Activated T-helper 1 cell treated with anti-CD3 and anti-CD28 coated beads, Interleukin-12 subunit alpha, Interleukin-12 subunit beta, Interleukin-2, Interleukin-4 antibody, amounts not matched to agents 30 ng/mL and 10 ng/mL and 1 ng/mL, durations not matched to agents 14 hours and 24 hours and 36 hours (primary cell): ENCODE measurements at regions not wholly inside any gene's neighbourhood (a gene's known extent, or its start where the extent isn't known, plus 50 kb on each side); places are given as distances from the start of the nearest gene placed in this dataset.

ENCODE experiments used
- DNase-seq: peaks from one replicate; pipeline ENCODE4 v3.0.0; 2021; ENCODE audit warnings: low spot score
- H3K27ac Mint-ChIP-seq: one replicate; pipeline ENCODE4 v1.8.0; 2021; ENCODE audit warnings: mild to moderate bottlenecking, mixed read lengths
- H3K27me3 Mint-ChIP-seq: one replicate; pipeline ENCODE4 v1.8.0; 2022; ENCODE audit warnings: mild to moderate bottlenecking, moderate library complexity, mixed read lengths; ENCODE audit not compliant: insufficient read depth
- H3K36me3 Mint-ChIP-seq: one replicate; pipeline ENCODE4 v1.8.0; 2021; ENCODE audit warnings: low read depth, mixed read lengths
- H3K4me1 Mint-ChIP-seq: one replicate; pipeline ENCODE4 v1.8.0; 2021; ENCODE audit warnings: low read depth, mixed read lengths
- H3K4me3 Mint-ChIP-seq: one replicate; pipeline ENCODE4 v1.8.0; 2021; ENCODE audit warnings: mild to moderate bottlenecking, moderate library complexity, mixed read lengths
- H3K9me3 Mint-ChIP-seq: one replicate; pipeline ENCODE4 v1.8.0; 2021; ENCODE audit warnings: mixed read lengths
- intact Hi-C: fragments of 100-400 bp; cut with micrococcal nuclease; formaldehyde crosslinking; loops from one replicate; pipeline ENCODE4 v1.15.1; 2024

GRCh38 chr9:135258461-135258860, 171.0 kb downstream of the OLFM1 start:
- Mint-ChIP-seq H3K4me3 (no peak overlapping the region), H3K36me3 (no peaks in the 10 kb centered on the region), H3K9me3 (no peaks in the 10 kb centered on the region), H3K27ac (no peak overlapping the region), H3K27me3 (no peaks in the 10 kb centered on the region), H3K4me1 (no peaks in the 10 kb centered on the region)
- intact Hi-C loops: no loop called here
- DNase-seq: no peak

DNA sequence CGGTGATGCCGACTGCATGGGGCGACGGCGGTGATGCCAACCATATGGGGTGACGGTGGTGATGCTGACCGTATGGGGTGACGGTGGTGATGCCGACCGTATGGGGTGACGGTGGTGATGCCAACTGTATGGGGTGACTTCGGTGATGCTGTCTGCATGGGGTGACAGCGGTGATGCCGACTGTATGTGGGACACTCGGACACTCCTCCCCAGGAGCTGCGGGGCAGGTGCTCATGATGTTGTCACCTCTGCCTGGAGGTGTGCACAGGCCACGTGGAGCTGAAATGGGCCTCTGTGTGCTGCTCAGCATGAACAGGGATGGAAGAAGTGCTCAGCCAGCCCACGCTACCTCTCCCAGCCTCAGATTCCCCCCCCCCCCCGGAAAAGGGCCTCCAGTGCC, 171.8 kb downstream of the OLFM1 start:
- Mint-ChIP-seq H3K9me3 (no peaks in the 10 kb centered on the region), H3K4me1 (no peaks in the 10 kb centered on the region), H3K36me3 (no peaks in the 10 kb centered on the region), H3K27ac (no peak overlapping the region), H3K4me3 (no peak overlapping the region), H3K27me3 (no peaks in the 10 kb centered on the region)
- no peak for DNase-seq
- intact Hi-C loops: no loop called here

- DNase-seq: no peak
- no peaks in the 10 kb centered on the region for H3K36me3 Mint-ChIP-seq
- H3K27ac Mint-ChIP-seq: no peak overlapping the region
- H3K9me3 Mint-ChIP-seq: no peaks in the 10 kb centered on the region
- no peaks in the 10 kb centered on the region for H3K4me1 Mint-ChIP-seq
- no peaks in the 10 kb centered on the region for H3K27me3 Mint-ChIP-seq
- no peak overlapping the region for H3K4me3 Mint-ChIP-seq
- intact Hi-C loops: no loop called here
Observed at GRCh38 chr9:135260221-135261180, 173.0 kb downstream of the OLFM1 start.

GRCh38 chr9:135262248-135262647, 174.8 kb downstream of the OLFM1 start:
- Mint-ChIP-seq H3K9me3 (no peaks in the 10 kb centered on the region), H3K36me3 (no peaks in the 10 kb centered on the region), H3K27ac (no peak overlapping the region), H3K27me3 (no peaks in the 10 kb centered on the region), H3K4me3 (no peak overlapping the region), H3K4me1 (no peaks in the 10 kb centered on the region)
- no peak for DNase-seq
- intact Hi-C loops: no loop called here

GRCh38 chr9:135263511-135263910, 176.0 kb downstream of the OLFM1 start:
- intact Hi-C loops: no loop called here
- no peak overlapping the region for H3K4me3 Mint-ChIP-seq
- H3K27ac Mint-ChIP-seq: no peak overlapping the region

DNA sequence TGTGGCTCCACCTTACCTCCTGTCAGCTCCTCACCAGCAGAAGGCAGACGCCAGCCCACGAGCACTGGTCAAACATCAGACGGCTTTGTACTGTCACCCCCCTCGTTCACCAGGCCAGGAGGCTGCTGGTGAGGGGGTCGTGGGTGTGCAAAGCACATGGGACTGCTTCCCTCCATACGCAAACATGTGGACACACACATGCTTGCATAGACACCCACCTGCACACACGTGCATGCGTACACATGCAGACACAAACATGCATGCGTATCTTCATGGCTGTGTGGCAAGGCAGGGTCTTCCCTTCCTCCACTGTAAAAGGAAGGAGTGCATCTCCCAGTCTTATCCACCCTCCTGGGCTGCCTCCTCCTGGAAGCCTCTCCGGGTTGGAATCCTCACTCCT, 178.5 kb downstream of the OLFM1 start:
- Mint-ChIP-seq H3K4me3 (no peak overlapping the region), H3K4me1 (no peaks in the 10 kb centered on the region), H3K27ac (no peak overlapping the region), H3K36me3 (no peaks in the 10 kb centered on the region), H3K27me3 (no peaks in the 10 kb centered on the region), H3K9me3 (no peaks in the 10 kb centered on the region)
- DNase-seq: no peak
- intact Hi-C loops: no loop called here

More at GRCh38 chr9:135263511-135263910, 176.0 kb downstream of the OLFM1 start:
- DNase-seq: no peak
- no peaks in the 10 kb centered on the region for H3K9me3 Mint-ChIP-seq
- H3K27me3 Mint-ChIP-seq: no peaks in the 10 kb centered on the region
- H3K4me1 Mint-ChIP-seq: no peaks in the 10 kb centered on the region
- H3K36me3 Mint-ChIP-seq: no peaks in the 10 kb centered on the region

DNA sequence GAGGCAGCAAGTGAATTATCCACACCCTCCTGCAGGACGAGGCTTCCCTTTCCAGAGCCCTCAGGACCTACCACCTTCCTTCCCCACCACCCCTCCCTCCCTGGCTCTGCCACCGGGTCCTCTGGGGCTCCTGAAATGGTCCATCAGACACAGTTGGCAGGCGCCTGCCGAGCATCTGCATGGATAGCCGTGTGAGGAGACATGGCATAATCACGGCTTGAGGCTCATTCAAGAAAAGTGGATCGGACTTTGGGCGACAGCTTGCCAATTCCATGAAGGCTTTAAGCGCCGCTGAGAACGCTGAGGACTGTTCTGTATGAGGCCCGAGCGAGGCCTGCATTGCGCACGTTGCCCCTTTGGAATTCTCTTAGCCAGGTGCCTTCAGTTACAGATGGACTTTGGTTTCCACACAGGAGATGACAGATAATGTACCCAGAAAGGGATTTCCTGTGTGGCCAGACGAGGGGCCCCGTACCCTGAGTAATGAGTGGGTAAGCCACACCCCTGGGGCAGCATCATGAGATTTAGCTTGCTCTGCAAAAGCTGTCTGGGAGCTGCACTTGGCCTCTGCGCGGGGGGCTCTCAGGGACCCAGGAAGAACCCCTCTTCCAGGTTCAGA, 179.8 kb downstream of the OLFM1 start:
- Mint-ChIP-seq H3K27me3 (no peaks in the 10 kb centered on the region), H3K27ac (no peak overlapping the region), H3K36me3 (no peaks in the 10 kb centered on the region), H3K4me1 (no peaks in the 10 kb centered on the region), H3K9me3 (no peaks in the 10 kb centered on the region), H3K4me3 (no peak overlapping the region)
- DNase-seq: no peak
- intact Hi-C loops: no loop called here

DNA sequence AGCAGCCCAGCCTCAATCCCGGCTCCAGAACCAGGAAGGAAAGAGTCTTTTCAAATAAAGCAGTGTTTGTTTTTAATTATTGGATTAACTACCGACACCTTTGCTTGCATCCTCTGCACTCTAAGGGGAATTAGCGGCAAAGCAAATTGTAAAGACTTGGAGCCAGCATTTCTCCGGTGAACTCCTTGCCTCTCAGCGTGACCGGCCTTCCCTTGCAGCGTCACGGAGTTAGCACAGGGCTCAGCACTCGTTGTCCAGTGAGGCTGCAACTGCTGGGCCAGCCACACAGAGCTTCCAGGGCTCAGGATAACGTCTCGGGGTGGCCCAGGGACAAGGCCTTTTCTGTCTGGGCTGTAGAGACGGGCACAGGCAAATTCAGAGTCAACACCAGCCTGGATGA, 180.6 kb downstream of the OLFM1 start:
- Mint-ChIP-seq H3K27ac (no peak overlapping the region), H3K4me3 (no peak overlapping the region), H3K4me1 (no peaks in the 10 kb centered on the region), H3K9me3 (no peaks in the 10 kb centered on the region), H3K36me3 (no peaks in the 10 kb centered on the region), H3K27me3 (no peaks in the 10 kb centered on the region)
- no peak for DNase-seq
- intact Hi-C loops: no loop called here

GRCh38 chr9:135268981-135269380, 181.5 kb downstream of the OLFM1 start:
- intact Hi-C loops: no loop called here
- no peak overlapping the region for H3K27ac Mint-ChIP-seq
- H3K36me3 Mint-ChIP-seq: no peaks in the 10 kb centered on the region
- no peak for DNase-seq
- H3K4me3 Mint-ChIP-seq: no peak overlapping the region
- H3K4me1 Mint-ChIP-seq: no peaks in the 10 kb centered on the region
- H3K27me3 Mint-ChIP-seq: no peaks in the 10 kb centered on the region
- no peaks in the 10 kb centered on the region for H3K9me3 Mint-ChIP-seq

DNA sequence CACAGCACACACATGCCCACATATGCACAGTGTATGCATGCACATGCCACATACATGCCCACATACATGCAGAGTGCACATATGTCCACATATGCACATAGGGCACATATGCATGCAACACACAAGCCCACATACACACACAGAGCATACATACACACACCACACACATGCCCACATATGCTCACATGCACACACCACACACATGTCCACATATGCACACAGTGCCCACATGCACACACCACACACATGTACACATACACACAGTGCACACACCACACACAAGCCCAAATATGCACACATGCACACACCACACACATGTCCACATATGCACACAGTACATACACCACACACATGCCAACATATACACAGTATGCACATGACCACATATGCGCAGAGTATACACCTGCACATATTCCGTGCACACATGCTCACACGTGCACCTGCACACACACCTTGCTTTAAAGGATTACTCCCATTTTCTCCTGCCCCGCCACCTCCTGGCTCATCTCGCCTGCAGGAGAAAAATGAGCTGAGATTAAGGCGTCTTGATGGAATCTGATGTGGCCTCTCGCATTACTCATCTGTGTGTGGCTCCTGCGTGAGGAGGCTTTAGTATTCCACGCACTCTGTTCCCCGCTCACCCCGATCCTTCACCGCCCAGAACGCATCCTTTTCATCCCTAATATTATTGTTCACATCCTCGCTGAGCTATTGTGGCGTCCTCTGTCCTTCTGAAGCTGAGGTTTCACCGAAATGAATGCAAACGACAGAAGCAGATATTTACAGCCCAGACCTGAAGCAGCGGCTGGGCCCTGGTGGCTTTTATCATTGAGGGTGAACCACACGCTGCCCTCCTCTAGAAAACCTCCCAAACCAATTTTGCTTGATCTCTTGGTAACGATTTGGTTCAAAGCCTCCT, 182.7 kb downstream of the OLFM1 start:
- intact Hi-C loops: no loop called here
- Mint-ChIP-seq H3K9me3 (no peaks in the 10 kb centered on the region), H3K27ac (no peak overlapping the region), H3K36me3 (no peaks in the 10 kb centered on the region), H3K4me3 (no peak overlapping the region), H3K27me3 (no peaks in the 10 kb centered on the region), H3K4me1 (no peaks in the 10 kb centered on the region)
- DNase-seq: no peak

DNA sequence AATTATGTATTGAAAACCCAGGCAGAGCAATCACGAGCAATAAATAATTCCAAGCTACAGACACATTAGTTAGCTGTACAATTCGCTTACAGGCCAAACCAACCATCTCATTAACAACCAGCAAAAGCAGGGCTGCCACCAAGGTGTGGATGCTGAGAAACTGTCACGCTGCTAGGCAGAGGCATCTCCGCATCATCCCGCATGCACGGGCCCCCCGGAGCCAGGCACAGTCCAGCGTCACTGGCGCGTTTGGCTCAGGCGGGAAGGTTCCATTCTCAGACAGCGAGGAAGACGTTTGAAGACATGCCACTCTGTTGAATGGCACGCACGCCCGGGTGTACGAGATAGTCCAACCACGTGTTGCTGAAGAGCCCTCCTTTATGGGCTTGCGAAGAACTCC, 184.0 kb downstream of the OLFM1 start:
- Mint-ChIP-seq H3K36me3 (no peaks in the 10 kb centered on the region), H3K9me3 (no peaks in the 10 kb centered on the region), H3K27me3 (no peaks in the 10 kb centered on the region), H3K27ac (no peak overlapping the region), H3K4me1 (no peaks in the 10 kb centered on the region), H3K4me3 (no peak overlapping the region)
- intact Hi-C loops: no loop called here
- no peak for DNase-seq

DNA sequence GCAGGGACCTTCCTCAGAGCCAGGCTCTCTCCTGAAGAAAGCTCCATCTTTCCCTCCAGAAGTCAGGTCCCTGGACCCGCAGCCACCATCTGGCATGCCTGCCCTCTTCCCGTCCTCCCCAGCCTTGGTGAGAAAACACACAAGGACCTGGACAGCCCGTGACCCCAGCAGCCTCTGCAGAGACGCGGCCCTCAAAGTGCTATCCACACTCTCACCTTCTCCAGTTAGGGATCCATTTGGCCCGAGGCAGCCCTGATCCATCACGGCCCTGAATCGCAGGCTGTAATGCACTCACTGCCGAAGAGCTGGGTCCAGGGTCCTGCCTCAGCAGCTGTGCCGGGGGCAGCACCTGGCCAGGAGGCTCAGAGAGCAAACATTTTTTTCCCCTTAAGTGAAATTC, 185.1 kb downstream of the OLFM1 start:
- no peak for DNase-seq
- intact Hi-C loops: no loop called here
- H3K4me1 Mint-ChIP-seq: no peaks in the 10 kb centered on the region

DNA sequence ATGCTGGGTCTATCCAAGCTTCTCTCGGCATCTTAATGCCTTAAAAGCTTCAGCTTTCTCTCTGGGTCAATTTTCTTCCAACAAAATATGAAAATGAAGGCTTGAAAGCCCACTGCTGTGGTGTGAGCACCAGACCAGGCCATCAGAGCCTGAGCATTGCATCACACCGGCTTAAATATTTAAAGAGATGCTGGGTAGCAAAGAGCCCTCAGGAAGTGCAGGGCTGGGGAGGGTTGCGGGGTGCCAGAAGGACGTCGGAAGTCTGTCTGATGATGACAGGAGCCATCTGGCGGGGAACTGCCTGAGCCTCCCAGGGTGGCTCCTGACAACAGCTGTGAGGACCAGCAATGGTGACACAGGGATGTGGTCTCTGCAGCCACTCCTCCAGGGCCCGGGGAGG, 185.5 kb downstream of the OLFM1 start:
- Mint-ChIP-seq H3K4me3 (no peak overlapping the region), H3K27ac (no peak overlapping the region), H3K27me3 (no peaks in the 10 kb centered on the region), H3K4me1 (no peaks in the 10 kb centered on the region), H3K36me3 (no peaks in the 10 kb centered on the region), H3K9me3 (no peaks in the 10 kb centered on the region)
- intact Hi-C loops: no loop called here
- DNase-seq: no peak

More for the DNA sequence above, 185.1 kb downstream of the OLFM1 start:
- no peak overlapping the region for H3K27ac Mint-ChIP-seq
- no peaks in the 10 kb centered on the region for H3K9me3 Mint-ChIP-seq
- H3K4me3 Mint-ChIP-seq: no peak overlapping the region
- H3K27me3 Mint-ChIP-seq: no peaks in the 10 kb centered on the region
- H3K36me3 Mint-ChIP-seq: no peaks in the 10 kb centered on the region
